HepG2 (cell line): ENCODE measurements at regions not wholly inside any gene's neighbourhood (a gene's known extent, or its start where the extent isn't known, plus 50 kb on each side); places are given as distances from the start of the nearest gene placed in this dataset.

ENCODE experiments used
- ATAC-seq: fragments of 200-7000 bp; cut with Tn5 transposase; 3 replicates; pipeline ENCODE4 v1.9.1; 2020; ENCODE audit warnings: mild to moderate bottlenecking, moderate library complexity
- BruUV-seq: library from RNA; stranded (reverse); fragments of 400-500 nt; replicated peaks from 2 replicates; lab custom pipeline; 2021; lab: Mats Ljungman, UMichigan
- CTCF ChIA-PET: fragments of 300-600 bp; formaldehyde crosslinking; extraction: SDS; loops from one replicate; lab custom pipeline; 2021; ENCODE audit warnings: low total read pairs, inconsistent platforms, low intra/inter-chr PET ratio; lab: Yijun Ruan, JAX
- POLR2A ChIA-PET: fragments of 350-600 bp; sonication (Branson Sonifier 250); formaldehyde crosslinking; loops from one replicate; lab custom pipeline; 2020; ENCODE audit warnings: antibody characterized with exemption, inconsistent platforms; lab: Yijun Ruan, JAX
- DNase-seq: peaks from one replicate; pipeline ENCODE4 v3.0.0-alpha.2; 2015; ENCODE audit warnings: low spot score
- FAIRE-seq: peaks from 3 replicates; lab custom pipeline; 2011; peaks lifted over from hg19 to GRCh38; lab: Jason Lieb, UNC
- H2AFZ ChIP-seq: one replicate; pipeline ENCODE4 v1.6.1; 2011; ENCODE audit warnings: low read length, inconsistent platforms
- H3K27ac ChIP-seq: fragments of 300-600 bp; 3 replicates; pipeline ENCODE4 v1.8.0; 2011; ENCODE audit warnings: mixed run types, mild to moderate bottlenecking, mixed read lengths, low read length, inconsistent platforms; ENCODE audit not compliant: insufficient read depth; ENCODE audit errors: extremely low read length
- H3K27me3 ChIP-seq, 2 experiments: fragments of 200-600 bp in 1 of 2; 2 replicates in 1 of 2; 3 replicates in 1 of 2; pipeline versions ENCODE4 v1.6.0 to v1.8.0; 2011; ENCODE audit warnings: low read length in 2 of 2, mild to moderate bottlenecking in 2 of 2, moderate library complexity in 2 of 2, inconsistent platforms in 1 of 2; ENCODE audit not compliant: insufficient read depth in 2 of 2, control insufficient read depth in 1 of 2
- H3K36me3 ChIP-seq, 2 experiments: fragments of 200-600 bp in 1 of 2; replicated peaks in 1 of 2; 2 replicates in 1 of 2; 3 replicates in 1 of 2; pipeline versions ENCODE4 v1.5.1 to v1.8.0; 2011; ENCODE audit warnings: low read length in 2 of 2, inconsistent platforms in 1 of 2; ENCODE audit not compliant: insufficient read depth in 2 of 2, control insufficient read depth in 1 of 2
- H3K4me1 ChIP-seq: 2 replicates; pipeline ENCODE4 v1.5.1; 2012; ENCODE audit warnings: low read length, inconsistent platforms; ENCODE audit not compliant: insufficient read depth
- H3K4me2 ChIP-seq: 2 replicates; pipeline ENCODE4 v1.6.0; 2011; ENCODE audit warnings: low read depth, low read length, inconsistent platforms
- H3K4me3 ChIP-seq, 3 experiments: fragments of 200-600 bp in 1 of 3; sonication (generic), shearing (Covaris generic) in 1 of 3; replicated peaks in 1 of 3; 2 replicates each; pipeline ENCODE4 v1.5.1; 2011 to 2016; ENCODE audit warnings: low read length in 3 of 3, inconsistent platforms in 2 of 3, low read depth in 2 of 3, mild to moderate bottlenecking in 2 of 3, control low read depth in 1 of 3, mixed read lengths in 1 of 3; ENCODE audit not compliant: insufficient read depth in 1 of 3
- H3K79me2 ChIP-seq: one replicate; pipeline ENCODE4 v1.6.1; 2011; ENCODE audit warnings: low read length, inconsistent platforms; ENCODE audit not compliant: insufficient read depth
- H3K9ac ChIP-seq: 2 replicates; pipeline ENCODE4 v1.6.0; 2011; ENCODE audit warnings: mild to moderate bottlenecking, low read depth, low read length, inconsistent platforms; ENCODE audit not compliant: insufficient read depth
- H3K9me3 ChIP-seq: 2 replicates; pipeline ENCODE4 v1.5.1; 2012; ENCODE audit warnings: mild to moderate bottlenecking, low read length
- H4K20me1 ChIP-seq: 2 replicates; pipeline ENCODE4 v1.6.0; 2011; ENCODE audit warnings: inconsistent platforms, mild to moderate bottlenecking, low read length, moderate library complexity; ENCODE audit not compliant: insufficient read depth
- ARHGAP35 ChIP-seq: sonication (generic); formaldehyde crosslinking; IDR thresholded peaks from 2 replicates; pipeline ENCODE4 v1.9.0; 2022; ENCODE audit warnings: mild to moderate bottlenecking, inconsistent platforms, moderate library complexity, missing genetic modification reagents, borderline replicate concordance
- FOSL1 ChIP-seq: sonication (generic); formaldehyde crosslinking; IDR thresholded peaks from 2 replicates; pipeline ENCODE4 v1.9.0; 2021; ENCODE audit warnings: missing genetic modification reagents, borderline replicate concordance
- FOXJ3 ChIP-seq: sonication (generic); formaldehyde crosslinking; IDR thresholded peaks from 2 replicates; pipeline ENCODE4 v1.4.0; 2020; ENCODE audit warnings: missing genetic modification reagents, mild to moderate bottlenecking, borderline replicate concordance
- KLF12 ChIP-seq: sonication (generic); formaldehyde crosslinking; IDR thresholded peaks from 2 replicates; pipeline ENCODE4 v1.4.0; 2020; ENCODE audit warnings: missing genetic modification reagents, borderline replicate concordance
- MYNN ChIP-seq: sonication (generic); formaldehyde crosslinking; IDR thresholded peaks from 2 replicates; pipeline ENCODE4 v1.4.0; 2020; ENCODE audit warnings: mild to moderate bottlenecking, low read depth, missing genetic modification reagents
- NBN ChIP-seq: fragments of 450-650 bp; conservative IDR thresholded peaks from 2 replicates; pipeline ENCODE4 v1.6.1; 2017
- RARG ChIP-seq: sonication (generic); formaldehyde crosslinking; IDR thresholded peaks from 2 replicates; pipeline ENCODE4 v1.4.0; 2020; ENCODE audit warnings: low read depth, mild to moderate bottlenecking, missing genetic modification reagents
- ZNF232 ChIP-seq: sonication (generic); formaldehyde crosslinking; IDR thresholded peaks from 2 replicates; pipeline ENCODE4 v1.4.0; 2020; ENCODE audit warnings: missing genetic modification reagents, borderline replicate concordance
- ZNF431 ChIP-seq: sonication (generic); formaldehyde crosslinking; IDR thresholded peaks from 2 replicates; pipeline ENCODE4 v1.9.0; 2022; ENCODE audit warnings: missing genetic modification reagents, low read depth, mild to moderate bottlenecking, borderline replicate concordance
- ZNF530 ChIP-seq: sonication (generic); formaldehyde crosslinking; IDR thresholded peaks from 2 replicates; pipeline ENCODE4 v1.5.0; 2020; ENCODE audit warnings: low read depth, mild to moderate bottlenecking, missing genetic modification reagents
- ZNF598 ChIP-seq: sonication (generic); formaldehyde crosslinking; IDR thresholded peaks from 2 replicates; pipeline ENCODE4 v1.5.1; 2020; ENCODE audit warnings: mild to moderate bottlenecking, missing genetic modification reagents, borderline replicate concordance
- ZNF777 ChIP-seq: sonication (generic); formaldehyde crosslinking; IDR thresholded peaks from 2 replicates; pipeline ENCODE4 v1.4.0; 2020; ENCODE audit warnings: missing genetic modification reagents
- ZNF790 ChIP-seq: sonication (generic); formaldehyde crosslinking; IDR thresholded peaks from 2 replicates; pipeline ENCODE4 v1.8.0; 2022; ENCODE audit warnings: missing genetic modification reagents, mild to moderate bottlenecking, borderline replicate concordance
- ZSCAN31 ChIP-seq: sonication (generic); formaldehyde crosslinking; IDR thresholded peaks from 2 replicates; pipeline ENCODE4 v1.5.0; 2020; ENCODE audit warnings: low read depth, mild to moderate bottlenecking, missing genetic modification reagents
- WGBS: methylation state at CpG from one replicate; pipeline ENCODE4 v1.1.6; 2017; ENCODE audit warnings: low lambda C conversion rate; 5-methylcytosine and 5-hydroxymethylcytosine counted together
- in situ Hi-C: cut with HindIII; loops from 2 replicates; pipeline ENCODE4 v1.10.0; 2017; ENCODE audit warnings: low pct_unique_long_range_greater_than_20kb; ENCODE audit not compliant: extremely low pct_ligation_motif_present
- intact Hi-C: fragments of 100-400 bp; cut with micrococcal nuclease; formaldehyde crosslinking; loops from one replicate; pipeline ENCODE4 v1.10.0; 2022; ENCODE audit not compliant: unreplicated experiment
- TF ChIP-seq, protein P1 (sequence below): sonication (generic); formaldehyde crosslinking; IDR thresholded peaks from 2 replicates; pipeline ENCODE4 v1.4.0; 2020; ENCODE audit warnings: mild to moderate bottlenecking, low read depth, missing genetic modification reagents
- TF ChIP-seq, protein P2 (sequence below), 2 experiments: sonication (generic) in 1 of 2; formaldehyde crosslinking in 1 of 2; IDR thresholded peaks; 2 replicates each; pipeline versions ENCODE4 v1.5.1 to v1.6.1; 2011 to 2020; ENCODE audit warnings: borderline replicate concordance in 1 of 2, low read depth in 1 of 2, low read length in 1 of 2, mild to moderate bottlenecking in 1 of 2, missing genetic modification reagents in 1 of 2, moderate library complexity in 1 of 2

GRCh38 chr21:16554503-16554902 is 824.7 kb downstream of the USP25 start:
- Histone ChIP-seq H3K9ac (no peak overlapping the region), H3K79me2 (no peaks in the 10 kb centered on the region), H3K4me1 (no peaks in the 10 kb centered on the region), H3K27me3 (no peaks in the 10 kb centered on the region), H3K4me2 (no peak overlapping the region), H3K27ac (no peak overlapping the region), H4K20me1 (no peaks in the 10 kb centered on the region), H3K9me3 (no peaks in the 10 kb centered on the region), H3K4me3 (no peak overlapping the region), H3K36me3 (no peaks in the 10 kb centered on the region), H2AFZ (no peak overlapping the region)
- FAIRE-seq (no peak), DNase-seq (no peak), ATAC-seq (no peak)
- no TSS peak for BruUV-seq
- ChIA-PET POLR2A (no interaction called here), CTCF (no interaction called here)
- in situ Hi-C loops (no loop called here), intact Hi-C loops (no loop called here)
- TF ChIP-seq KLF12 (CRISPR knock-in tag) (no peak), ZNF232 (CRISPR knock-in tag) (no peak), NBN (no peak), MYNN (CRISPR knock-in tag) (no peak), FOSL1 (CRISPR knock-in tag) (no peak), ZNF777 (CRISPR knock-in tag) (no peak)
- 69% methylated on average over 9 of the region's 9 CpGs for WGBS

DNA sequence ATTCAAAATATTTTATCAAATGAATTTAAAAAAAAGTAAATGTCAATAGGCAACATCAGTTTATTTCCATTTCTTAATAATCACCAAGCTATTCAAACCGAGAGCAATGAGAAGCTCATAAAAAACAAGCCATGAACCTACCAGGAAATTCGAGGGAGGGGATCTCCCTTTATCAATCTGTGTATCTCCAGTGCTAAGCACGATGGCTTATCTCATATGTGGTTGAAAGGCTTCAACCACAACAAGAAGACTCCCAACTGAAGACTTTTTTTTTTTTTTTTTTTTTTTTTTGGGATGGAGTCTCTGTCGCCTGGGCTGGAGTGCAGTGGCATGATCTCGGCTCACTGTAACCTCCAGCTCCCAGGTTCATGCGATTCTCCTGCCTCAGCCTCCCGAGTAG is 833.3 kb downstream of the USP25 start:
- Histone ChIP-seq H2AFZ (no peak overlapping the region), H3K9ac (no peak overlapping the region), H3K79me2 (no peaks in the 10 kb centered on the region), H3K4me2 (no peak overlapping the region), H4K20me1 (no peaks in the 10 kb centered on the region), H3K4me3 (no peak overlapping the region), H3K27me3 (no peaks in the 10 kb centered on the region), H3K4me1 (peaks cover 10% of the 10 kb centered on the region), H3K27ac (no peak overlapping the region), H3K36me3 (no peaks in the 10 kb centered on the region), H3K9me3 (no peaks in the 10 kb centered on the region)
- no TSS peak for BruUV-seq
- in situ Hi-C loops (no loop called here), intact Hi-C loops (no loop called here)
- no peak for ATAC-seq
- WGBS: 46% methylated on average over 7 of the region's 7 CpGs
- CTCF ChIA-PET: no interaction called here
- FAIRE-seq: no peak
- no peak for DNase-seq
- POLR2A ChIA-PET: no interaction called here
- TF ChIP-seq ZNF598: no peak
- no peak for TF ChIP-seq FOXJ3 (CRISPR knock-in tag)
- TF ChIP-seq ARHGAP35: no peak
- TF ChIP-seq, protein P1, sequence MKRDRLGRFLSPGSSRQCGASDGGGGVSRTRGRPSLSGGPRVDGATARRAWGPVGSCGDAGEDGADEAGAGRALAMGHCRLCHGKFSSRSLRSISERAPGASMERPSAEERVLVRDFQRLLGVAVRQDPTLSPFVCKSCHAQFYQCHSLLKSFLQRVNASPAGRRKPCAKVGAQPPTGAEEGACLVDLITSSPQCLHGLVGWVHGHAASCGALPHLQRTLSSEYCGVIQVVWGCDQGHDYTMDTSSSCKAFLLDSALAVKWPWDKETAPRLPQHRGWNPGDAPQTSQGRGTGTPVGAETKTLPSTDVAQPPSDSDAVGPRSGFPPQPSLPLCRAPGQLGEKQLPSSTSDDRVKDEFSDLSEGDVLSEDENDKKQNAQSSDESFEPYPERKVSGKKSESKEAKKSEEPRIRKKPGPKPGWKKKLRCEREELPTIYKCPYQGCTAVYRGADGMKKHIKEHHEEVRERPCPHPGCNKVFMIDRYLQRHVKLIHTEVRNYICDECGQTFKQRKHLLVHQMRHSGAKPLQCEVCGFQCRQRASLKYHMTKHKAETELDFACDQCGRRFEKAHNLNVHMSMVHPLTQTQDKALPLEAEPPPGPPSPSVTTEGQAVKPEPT (CRISPR knock-in tag): no peak
- TF ChIP-seq RARG (CRISPR knock-in tag): no peak
- no peak for TF ChIP-seq ZNF530 (CRISPR knock-in tag)
- no peak for TF ChIP-seq ZNF431 (CRISPR knock-in tag)
- TF ChIP-seq, protein P2, sequence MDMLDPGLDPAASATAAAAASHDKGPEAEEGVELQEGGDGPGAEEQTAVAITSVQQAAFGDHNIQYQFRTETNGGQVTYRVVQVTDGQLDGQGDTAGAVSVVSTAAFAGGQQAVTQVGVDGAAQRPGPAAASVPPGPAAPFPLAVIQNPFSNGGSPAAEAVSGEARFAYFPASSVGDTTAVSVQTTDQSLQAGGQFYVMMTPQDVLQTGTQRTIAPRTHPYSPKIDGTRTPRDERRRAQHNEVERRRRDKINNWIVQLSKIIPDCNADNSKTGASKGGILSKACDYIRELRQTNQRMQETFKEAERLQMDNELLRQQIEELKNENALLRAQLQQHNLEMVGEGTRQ (IDR thresholded peaks at IDR 0.05; ENCODE audit: low read depth, low read length): no peak
- TF ChIP-seq, protein P2 (CRISPR knock-in tag; IDR thresholded peaks at IDR 0.05; ENCODE audit: borderline replicate concordance): no peak
- no peak for TF ChIP-seq ZNF790 (CRISPR knock-in tag)
- no peak for TF ChIP-seq ZSCAN31 (CRISPR knock-in tag)
